HuH-7.5 (cell line): ENCODE measurements at regions not wholly inside any gene's neighbourhood (a gene's known extent, or its start where the extent isn't known, plus 50 kb on each side); places are given as distances from the start of the nearest gene placed in this dataset.

Source experiments
- DNase-seq: peaks from one replicate; pipeline ENCODE4 v3.0.0; 2011; ENCODE audit warnings: low spot score

DNA sequence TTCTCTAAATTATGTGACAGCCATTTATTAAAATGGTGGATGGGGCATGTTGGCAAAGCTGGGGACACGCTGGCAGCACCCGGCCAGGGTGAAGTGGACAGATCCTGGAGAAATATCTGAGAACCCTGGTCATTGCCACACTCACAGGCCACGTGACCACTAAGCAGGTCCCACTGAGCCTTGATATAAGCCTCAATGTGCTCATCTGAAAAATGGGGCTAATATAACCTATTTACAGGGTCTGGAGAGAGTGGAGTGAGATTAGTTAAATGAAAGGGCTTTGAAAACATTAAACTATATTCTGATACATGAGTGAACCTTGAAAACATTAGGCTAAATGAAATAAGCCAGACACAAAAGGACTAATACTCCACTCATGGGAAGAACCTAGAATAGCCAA, 108.9 kb downstream of the RBFOX3 start:
- no peak for DNase-seq

DNA sequence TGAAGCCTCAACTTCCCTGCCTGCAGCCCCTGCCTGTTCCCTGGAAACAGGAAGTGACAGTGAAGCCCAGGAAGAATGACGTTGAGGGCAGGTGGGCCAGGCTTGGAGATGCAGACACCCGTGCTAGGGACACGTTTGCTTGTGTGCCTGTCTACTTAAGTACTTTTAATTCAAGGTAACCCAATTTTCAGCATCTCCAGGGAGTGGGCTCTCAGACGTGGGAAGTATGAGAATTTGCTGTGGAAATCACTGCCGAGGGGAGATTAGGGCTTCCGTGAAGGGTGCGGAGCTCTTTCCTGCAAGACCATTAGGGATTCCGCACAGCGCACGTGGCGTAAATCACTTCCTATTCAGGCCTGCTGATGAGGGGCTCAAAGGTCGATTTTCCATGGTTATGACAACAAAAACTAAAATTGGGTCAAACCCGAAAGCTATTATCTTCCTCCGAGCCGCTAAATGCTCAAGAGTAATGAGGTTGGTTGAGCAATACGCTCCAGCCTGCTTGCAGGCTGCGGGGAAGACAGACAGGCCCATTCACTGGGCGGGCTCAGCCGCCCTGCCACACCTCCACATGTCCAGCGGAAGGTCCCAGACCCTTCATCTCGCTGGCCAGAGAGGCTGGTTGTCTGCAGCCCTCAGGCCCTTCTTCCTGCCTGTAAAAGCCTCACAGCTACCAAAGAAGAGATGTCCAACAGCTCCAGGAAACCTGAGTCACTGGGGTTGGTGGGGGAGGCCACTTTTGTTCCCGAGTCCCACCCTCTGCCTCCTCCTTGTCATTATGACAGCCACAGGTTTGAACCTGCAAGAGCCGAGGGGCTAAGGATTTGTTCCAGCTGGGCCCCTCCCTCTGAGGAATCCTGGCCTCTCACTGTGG, 109.9 kb downstream of the RBFOX3 start:
- no peak for DNase-seq

DNA sequence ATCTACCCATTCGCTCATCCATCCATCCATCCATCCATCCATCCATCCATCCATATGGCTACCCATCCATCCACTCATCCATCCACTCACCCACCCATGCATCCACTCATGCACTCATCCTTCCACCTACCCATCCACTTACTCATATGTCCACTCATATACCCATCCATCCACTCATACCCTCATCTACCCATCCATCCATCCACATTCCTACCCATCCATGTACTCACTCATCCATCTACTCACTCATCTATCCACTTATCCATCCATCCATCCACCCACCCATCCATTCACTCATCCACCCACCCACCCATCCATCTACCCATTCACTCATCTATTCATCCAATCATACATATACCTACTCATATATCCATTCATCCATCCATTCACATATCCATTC, 112.0 kb downstream of the RBFOX3 start:
- no peak for DNase-seq

DNA sequence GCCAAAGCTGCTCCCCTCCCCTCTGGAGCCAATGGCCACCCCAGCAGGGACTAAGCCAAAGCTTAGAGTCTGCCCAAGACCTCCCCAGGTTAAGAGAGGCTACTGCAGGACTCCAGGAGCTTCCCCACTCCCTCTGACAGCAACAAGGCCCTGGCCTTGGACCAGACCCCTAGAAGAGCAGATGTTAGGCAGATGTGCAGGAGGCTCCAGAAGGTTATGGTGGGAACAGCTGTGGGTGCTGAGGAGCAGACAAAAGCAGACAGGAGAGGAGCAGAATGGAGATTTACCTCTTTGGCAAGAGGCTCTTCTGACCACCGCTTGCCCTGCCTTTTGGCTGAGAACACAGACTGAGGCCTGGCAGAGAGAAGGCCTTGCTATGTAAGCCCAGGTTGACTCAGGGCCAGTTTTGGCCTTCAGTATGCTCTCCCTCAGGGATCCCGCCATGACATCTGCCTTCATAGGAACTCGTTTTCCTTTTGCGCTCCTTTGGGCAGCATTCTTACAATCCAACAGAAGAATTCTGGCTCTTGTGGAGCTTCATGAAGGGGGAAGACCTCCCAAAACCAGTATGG, 113.0 kb downstream of the RBFOX3 start:
- DNase-seq: no peak

DNA sequence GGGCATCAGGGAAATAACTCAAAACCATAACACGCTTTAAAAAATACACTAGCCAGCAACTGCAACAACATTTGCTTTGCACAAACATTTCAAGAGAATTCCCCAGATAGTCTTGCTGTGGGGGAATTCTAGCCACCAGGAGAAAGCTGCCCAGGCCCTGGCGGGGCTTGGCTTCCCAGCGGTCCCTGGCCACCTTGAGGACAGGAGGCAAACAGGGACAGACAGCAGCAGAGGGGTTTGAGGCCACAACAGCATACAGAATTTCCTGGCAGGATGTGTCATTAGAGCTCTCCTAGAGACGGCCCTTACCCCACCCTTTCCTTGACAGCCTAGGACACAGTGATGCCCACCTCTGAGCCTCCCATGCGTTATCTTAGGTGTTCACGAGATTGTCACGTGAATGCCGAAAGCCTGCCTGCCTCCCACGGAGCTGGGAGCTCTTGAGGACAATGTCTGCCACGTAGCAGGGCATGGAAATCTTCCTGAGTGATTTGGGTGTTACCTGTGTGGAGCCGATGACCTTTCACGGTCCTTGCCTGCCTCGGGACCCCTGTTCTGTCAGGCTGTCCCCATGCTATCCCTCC, 114.3 kb downstream of the RBFOX3 start:
- DNase-seq: no peak

DNA sequence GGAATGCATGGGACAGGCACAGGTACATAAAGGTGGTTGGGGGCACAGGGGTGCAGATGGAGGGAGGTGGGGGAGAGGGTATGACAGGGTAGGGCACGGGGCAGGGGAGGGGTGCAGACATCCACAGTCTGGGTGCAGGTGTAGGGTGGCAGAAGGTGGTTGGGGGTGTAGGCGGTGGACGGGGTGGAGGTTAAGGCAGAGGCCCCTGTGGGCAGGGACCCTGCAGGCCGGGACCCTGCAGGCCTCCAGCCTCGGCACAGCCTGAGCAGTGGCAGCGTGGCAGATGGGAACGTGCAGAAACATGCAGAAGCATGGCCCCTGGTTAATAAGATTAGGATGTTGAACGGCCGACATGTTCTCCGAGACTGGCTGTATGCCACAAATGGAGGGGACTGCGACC, 115.2 kb downstream of the RBFOX3 start:
- DNase-seq: no peak

DNA sequence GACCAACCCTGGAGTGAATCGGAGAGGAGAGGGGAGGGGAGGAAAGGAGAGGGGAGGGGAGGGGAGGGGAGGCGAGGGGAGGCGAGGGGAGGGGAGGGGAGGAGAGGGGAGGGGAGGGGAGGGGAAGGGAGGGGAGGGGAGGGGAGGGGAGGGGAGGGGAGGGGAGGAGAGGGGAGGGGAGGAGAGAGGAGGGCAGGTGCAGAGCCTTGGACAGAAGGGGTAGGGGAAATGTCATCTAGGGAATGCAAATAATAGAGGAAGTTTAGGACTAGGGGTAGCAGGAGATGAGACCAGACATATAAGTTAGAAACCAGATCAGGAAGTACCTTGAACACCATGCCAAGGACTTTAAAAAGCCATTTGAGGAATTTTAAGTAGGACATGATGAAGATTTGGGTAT, 119.8 kb downstream of the RBFOX3 start:
- DNase-seq: no peak

DNA sequence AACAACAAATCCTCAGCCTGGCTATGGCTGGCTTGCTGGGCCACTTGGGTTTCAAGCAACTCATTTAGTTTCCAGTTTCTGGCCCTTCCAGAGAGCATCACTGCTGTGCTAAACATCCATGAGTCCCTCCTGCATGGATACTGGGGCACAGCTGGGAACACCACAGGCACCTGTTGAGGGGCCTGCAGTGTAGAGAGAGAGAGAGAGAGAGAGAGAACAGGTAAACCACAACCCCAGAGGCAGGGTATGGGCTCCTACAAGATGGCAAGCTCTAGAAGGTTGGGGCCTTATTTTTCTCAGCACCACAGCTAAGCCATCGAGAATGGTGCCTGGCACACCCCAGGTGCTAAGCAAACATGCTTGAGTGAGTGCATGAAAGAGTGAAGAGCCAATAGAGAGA, 120.3 kb downstream of the RBFOX3 start:
- no peak for DNase-seq

DNA sequence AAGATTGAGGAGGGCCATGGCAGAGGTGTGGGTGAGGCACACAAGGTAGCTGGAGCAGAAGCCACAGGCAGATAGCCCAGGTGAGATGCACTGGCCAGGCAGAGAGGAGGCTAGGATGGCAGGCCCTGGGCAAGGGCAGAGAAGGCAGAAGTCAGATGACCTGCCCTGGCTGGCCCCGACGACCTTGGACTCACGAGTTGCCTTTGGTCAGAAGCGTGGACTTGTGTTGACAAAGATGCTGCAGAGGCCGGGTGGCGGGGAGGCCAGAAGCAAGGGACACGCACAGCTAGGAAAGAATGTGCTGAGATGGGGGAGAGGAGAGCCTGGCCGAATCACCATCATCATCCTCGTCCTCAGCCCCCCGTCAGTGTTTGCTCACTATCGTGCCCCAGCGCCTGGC, 123.7 kb downstream of the RBFOX3 start:
- DNase-seq: no peak

DNA sequence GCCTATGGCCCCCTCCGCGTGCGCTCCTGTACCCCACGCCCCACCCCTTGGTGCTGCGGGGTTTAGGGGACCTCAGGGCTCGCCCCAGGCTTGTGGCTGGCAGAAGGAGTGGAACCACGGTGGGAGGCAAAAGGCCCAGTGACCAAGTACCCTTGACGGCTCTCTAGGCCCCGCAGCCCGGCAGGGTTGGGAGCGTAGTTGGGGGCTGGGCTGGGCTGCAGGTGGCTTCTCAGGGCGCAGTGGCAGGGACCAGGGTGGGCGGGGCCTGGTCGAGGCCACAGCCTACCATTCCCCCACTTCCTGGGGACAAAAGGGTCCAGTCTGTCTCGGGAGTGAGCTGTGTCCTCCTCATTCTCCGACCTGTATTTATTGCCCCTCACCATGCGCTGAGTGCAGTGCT, 124.9 kb downstream of the RBFOX3 start:
- DNase-seq: no peak

DNA sequence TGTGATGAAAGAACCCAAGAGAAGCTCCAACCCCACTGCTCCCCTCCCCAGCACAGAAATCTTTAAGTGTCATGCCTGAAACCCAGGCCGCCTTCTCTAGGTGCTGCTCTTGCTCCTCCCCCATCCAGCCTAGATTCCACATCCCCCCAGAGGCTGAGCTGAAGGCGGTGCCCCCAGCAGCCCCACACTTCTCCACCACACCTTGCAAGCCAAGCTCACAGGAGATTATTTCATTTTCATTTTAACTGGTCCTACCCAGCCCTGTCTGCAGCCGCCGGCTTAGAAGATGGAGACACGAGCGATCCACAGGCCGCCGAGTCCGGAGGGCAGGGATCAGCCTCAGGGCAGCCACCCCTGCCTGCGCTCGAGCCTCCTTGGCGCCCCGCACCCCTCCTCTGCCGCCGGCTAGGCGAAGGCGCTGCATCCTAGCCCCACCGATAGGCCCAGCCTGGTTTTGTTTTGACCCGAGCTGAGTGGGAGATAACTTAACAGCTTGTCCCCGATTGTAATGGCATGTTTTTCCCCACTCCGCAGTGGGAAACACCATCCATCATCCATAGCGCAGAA, 125.3 kb downstream of the RBFOX3 start:
- DNase-seq: no peak

DNA sequence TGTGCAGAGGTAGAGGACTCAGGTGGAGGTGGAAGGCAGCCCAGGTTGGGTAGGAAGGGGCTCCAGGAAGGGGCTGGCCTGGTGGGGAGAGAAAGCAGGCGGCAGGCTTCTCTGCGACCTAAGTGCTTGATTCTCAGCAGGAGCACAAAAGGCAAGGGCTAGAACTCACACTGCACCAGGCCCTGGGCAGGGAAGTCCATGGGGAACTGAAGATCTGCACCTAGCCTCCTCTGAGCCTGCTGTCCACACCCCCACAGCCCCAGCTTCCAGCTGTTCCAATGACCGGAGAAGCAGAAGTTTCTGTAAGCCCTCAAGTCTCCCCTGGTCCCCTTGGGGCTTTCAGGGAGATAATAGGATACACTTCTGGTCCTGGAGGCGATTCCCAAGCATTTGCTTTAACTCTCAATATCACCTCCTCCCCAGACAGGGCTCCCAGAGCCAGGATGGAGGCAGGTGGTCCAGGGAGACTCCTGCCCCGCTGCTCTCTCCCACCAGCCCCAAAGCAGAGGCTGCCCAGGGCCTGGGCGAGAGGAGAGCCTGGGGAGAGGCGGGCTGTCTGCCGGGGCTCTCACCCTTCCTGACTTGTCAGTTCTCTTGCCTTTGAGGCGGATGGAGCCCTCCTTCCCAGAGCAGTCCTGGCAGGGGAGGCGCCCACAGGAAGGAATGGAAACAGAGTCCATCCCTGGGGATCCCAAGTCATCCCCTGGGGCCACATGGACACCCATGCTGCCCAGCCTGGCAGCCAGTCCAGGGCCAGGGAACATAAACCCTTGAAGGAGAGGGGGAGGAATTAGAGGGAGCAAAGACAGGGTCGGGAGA, 126.0 kb downstream of the RBFOX3 start:
- no peak for DNase-seq

DNA sequence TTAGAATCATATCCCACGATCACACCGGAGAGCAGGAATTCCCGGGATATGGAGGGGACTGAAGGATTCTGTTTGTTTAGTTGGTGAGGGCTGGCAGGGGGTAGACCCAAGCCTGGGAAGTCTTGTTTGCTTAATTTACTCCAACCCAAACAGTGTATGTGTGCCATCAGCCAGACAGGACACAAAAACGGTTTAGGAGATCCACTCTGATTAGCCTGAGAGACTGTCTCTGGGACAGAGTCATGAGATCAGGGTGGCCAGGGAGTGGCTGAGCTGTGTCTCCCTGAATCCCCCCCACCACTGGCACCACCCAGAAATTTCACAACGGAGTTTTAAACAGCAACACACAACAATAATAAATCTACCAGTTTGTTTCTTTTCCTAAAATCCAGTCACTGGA, 127.0 kb downstream of the RBFOX3 start:
- no peak for DNase-seq

DNA sequence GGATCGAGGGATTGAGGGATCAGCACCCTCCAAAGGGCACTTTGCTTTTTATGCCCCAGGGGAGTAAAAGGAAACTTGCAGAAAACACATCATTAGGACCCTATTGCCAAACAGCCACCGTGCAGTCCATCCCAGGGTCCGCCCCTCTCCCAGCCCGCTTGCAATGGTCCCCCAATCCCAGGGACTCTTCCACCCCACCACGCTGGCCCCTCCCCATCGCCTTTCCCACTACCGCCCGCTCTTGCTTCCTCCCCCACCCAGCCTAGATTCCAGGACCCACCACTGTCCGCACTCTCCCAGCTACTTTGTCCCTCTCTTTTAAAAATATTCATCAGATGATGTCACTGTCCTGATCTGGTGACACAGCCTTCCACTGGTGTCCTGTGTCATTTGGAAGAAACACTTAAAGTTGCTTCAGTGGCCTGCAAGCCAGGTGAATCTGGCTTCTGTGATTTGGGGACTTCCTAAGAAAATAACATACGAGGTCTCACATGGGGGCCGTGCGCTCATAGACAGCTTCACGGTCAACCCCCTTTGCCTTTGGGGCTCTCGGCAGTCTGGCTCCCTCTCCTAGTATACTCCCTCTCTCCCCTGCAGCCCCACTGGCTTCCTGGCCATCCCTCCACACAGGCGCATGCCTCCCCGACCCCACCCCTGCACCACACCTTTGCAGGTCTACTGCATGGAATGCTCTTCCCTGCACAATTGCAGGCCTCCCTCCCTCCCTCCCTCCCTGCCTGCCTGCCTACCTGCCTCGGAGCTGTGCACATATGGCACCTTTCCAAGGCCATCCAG, 127.9 kb downstream of the RBFOX3 start:
- no peak for DNase-seq

DNA sequence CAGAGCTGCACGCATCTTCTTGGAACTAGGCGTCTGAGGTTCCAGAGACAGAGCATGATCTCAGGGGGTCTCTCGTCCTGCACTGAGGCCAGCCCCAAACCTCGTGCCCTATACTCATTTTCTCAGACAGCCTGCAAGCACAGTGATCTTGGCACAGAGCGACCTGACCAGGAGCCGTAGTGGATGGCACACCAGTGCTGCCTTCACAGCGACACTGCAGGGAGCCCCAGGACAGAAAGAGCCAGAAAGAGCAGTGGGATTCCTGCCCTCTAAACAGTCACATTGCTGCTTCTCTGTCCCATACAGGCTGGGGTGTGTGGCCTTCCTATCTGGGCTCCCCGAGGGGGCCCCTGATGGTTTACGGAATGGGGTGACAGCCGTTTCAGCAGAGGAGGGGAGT, 131.0 kb downstream of the RBFOX3 start:
- no peak for DNase-seq

DNA sequence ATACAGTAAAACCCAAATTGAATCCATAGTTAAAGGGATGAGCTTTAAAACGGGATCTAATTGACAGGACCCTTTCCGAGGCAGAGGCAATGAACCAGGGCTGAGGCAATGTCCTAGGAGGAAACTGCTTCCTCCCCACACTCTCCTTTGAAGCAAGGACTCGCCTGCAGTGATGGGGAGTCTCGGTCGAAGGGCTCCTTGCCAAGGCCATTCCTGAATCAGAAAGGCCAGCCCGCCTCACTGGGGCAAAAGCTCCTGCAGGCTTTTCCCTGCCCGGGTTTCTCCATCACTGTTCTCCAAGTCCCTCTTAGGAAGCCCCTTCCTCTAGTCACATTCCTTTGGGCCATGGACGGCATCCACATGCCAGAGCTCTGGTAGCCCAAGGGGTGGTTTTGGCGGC, 132.0 kb downstream of the RBFOX3 start:
- no peak for DNase-seq

DNA sequence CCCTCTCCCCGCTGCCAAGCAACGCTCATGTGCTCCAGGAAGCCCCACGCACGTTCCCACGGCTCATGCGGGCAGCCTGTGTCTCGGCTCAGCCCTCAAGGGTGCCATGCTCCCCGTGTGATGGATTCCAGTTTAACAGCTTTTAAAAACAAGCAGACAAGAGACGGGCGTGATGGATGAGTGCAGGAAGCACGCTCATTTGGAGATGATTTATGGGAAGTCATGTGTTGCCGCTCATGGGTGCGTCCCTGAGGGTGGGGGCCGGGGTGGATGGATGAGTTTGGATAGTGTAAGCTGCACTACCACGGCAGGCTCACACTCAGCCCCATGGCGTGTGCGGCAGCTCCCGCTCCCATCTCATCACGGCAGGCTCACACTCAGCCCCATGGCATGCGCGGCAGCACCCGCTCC, 132.8 kb downstream of the RBFOX3 start:
- DNase-seq: no peak

DNA sequence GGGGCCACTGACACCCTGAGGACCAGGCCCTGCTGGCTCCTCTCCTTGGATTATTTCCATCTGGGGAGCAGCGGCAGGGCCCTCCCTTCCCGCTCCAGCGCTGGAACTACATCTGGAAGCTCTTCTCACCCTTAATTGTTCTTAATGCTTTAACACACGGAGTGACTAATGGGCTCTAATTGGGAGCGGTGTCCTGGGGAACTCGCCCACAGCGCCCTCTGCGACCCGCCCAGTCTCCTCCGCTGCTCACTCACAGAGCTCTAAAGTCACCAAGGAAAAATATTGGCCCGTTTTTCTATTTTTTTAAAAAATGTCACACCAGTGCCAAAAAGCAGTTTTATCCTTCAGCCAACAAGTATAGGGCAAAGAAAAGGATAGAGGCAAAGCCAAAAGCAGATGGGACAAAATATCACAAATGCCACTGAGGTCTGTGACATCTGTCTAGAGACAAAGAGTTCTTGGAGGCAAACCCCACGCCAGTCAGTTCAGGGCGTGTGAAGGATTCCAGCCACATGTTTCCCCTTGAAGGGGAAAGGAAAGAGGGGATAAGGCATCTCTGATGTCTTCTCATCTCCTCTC, 134.7 kb downstream of the RBFOX3 start:
- no peak for DNase-seq

DNA sequence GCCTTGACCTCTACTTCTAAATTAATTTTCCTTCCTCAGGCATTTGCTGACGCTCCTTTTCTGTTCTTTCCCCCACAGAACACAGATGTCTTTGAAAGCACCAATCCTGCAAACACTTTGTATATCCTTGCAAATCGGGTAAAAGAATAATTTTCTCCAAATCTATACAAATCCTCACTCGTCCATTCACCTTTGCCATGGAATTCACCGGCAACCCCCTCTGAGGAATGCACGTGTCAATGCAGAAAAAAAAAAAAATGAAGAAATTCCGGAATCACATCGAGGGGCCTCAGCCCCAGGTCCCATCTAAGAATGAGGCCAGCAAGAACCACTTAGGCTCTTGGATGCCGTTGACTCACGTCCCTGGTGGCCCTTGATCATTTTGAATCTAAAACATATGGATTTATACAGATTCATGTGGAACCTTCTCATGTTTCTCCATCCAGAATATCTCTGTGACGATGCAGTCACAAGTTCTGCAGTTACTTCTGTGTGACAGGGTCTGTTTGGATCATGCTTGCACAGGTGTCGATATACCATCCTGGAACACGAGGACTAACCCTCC, 136.9 kb downstream of the RBFOX3 start:
- no peak for DNase-seq

DNA sequence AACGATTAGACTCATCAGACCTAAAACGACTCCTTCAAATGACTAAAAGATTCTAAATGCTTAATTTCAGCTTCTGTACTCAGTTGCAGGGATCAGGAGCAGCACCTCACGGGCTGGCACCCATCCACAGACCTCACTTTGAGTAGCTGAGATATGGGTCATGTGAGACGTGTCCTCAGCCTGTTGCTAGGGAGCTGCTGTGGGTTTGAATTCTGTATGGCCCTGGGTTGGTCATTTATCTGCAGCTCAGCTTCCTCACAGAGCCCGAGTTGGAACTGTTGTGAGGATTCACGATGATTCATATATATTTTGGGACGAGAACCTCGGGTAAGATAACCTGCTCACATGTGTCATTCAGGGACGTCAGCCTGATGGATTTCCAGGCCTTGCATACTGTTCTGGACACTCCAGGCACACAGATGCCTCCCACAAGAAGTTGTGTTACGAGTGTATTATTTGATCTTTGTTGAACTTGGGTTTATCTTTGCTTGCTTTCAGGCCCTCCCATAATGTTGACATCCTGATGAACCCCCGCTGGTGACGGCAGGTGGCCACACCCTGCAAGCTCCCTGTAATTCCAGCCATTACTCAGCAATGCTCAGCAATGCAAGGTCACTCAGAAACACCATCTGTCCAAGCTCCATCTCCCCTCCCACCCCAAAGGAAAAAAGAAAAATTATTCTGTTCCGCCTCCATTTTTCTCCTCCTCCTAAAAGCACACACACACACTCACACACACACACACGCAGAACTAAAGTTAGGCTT, 137.6 kb downstream of the RBFOX3 start:
- DNase-seq: no peak
